HG03139 (cell line): ENCODE measurements at regions not wholly inside any gene's neighbourhood (a gene's known extent, or its start where the extent isn't known, plus 50 kb on each side); places are given as distances from the start of the nearest gene placed in this dataset.
"Not testable (repeated sequence)": the region's sequence is repeated elsewhere in the genome, so short reads cannot be mapped to it uniquely, and the experiment has no call there.

Source experiments
- ATAC-seq: cut with Tn5 transposase; IDR thresholded peaks from one replicate; pipeline ENCODE4 v1.9.1; 2021; ENCODE audit not compliant: unreplicated experiment

DNA sequence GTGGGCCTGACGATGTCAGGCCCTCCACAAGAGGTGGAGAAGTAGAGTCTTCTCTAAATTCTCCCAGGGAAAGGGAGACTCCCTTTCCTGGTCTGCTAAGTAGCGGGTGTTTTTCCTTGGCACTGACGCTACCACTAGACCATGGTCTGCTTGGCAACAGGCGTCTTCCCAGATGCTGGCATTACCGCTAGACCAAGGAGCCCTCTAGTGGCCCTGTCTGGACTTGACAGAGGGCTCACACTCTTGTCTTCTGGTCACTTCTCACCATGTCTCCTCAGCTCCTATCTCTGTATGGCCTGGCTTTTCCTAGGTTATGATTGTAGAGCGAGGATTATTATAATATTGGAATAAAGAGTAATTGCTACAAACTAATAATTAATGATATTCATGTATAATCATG is 51.1 kb upstream of the RASSF6 start:
- ATAC-seq, result not testable (repeated sequence)

DNA sequence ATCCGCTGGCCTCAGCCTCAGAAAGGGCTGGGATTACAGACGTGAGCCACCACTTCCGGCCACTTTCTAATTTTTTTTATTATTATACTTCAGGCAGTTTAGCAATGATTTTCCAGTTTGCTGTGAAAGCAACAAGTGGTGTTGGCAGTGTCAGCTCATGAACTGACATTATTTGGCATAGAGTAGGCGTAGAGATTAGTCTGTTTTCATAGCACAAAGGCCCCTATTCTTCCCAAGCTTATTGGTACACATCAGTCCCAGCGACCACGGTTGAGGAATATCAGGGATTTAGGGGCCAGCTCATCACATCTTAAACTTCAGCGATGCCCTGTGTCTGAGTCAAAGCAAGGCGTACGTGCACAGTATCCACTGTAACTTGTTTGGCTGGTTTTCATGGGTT is 53.0 kb upstream of the RASSF6 start:
- no peak for ATAC-seq

DNA sequence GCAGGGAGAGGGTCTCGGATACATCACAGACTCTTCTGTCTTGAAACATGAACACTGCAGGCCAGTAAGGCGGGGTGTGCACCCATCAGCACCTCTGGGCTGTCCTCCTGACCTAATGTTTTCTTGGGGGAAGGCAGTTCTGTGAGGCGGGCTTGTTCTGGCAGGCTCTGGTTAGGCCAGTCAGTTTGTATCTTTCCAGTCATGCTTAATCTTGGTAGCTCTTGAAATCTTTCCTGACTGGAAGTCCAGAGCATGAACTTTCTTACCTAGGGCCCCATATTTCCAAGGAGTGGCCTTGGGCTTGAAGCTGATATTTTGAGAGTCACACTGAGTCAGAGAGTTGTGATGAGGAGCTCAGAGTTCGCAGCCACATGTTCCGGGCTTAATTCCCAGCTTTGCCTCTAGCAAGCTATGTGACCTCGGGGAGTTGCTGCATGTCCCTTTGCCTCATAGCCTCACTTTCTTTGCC is 54.2 kb upstream of the RASSF6 start:
- ATAC-seq, result no peak

DNA sequence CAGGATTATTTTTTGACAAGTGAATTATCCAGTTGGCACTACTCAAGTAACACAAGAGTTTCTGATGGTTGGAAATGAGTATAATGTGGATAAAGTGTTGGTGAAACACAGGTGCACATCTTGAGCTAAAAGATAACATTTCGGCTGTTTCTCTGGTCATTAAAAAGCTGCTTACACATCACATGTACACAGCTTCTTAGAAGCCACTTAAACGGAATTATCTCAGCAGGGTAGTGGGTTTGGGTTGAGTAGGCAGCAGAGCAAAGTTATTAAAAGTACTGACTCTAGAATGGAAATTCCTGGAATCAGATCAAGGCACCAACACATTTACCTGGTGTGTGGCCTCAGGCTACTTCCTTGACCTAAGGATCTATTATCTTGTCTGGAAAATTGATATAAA is 55.4 kb upstream of the RASSF6 start:
- ATAC-seq, result no peak

DNA sequence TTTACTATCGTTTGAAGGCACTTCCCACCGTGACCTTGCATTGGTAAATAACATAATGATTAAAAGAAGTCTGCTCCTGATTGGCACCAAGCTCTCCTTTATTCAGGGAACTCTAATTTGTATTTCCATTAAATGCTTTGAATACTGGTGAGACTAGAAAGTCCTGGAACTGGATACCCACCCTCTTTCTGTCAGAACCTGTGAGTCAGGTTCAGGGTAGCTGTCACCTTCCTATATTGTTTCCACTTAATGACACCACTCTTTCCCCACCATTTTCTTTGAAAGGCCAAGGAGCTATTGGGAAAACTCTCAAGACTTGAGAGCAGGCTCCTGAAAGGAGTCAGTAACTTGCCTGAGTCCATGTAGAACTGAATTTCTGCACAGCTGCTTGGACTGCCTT is 55.9 kb upstream of the RASSF6 start:
- no peak for ATAC-seq

DNA sequence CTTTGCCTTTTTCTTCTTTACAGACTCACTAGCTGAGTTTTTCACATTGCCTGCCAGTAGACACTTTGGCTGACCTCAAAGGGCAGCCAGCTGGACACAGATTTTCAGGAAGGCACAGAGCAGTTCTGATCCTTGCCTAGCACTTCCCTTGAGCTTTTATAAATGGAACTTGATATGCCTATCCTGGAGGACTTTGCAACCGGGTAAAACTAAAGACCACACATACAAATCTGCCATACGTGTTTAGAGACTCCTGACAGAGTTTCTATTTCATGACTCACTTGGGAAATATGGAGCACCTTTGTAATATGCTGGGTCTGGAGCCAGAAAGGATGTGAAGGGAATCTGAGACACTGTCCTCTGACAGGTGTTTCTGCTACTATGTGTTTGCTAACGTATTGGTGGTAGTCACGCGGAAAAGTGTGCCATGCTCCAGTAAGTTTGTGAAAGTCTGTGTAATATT is 56.7 kb upstream of the RASSF6 start:
- peak; percentile 90 for ATAC-seq

DNA sequence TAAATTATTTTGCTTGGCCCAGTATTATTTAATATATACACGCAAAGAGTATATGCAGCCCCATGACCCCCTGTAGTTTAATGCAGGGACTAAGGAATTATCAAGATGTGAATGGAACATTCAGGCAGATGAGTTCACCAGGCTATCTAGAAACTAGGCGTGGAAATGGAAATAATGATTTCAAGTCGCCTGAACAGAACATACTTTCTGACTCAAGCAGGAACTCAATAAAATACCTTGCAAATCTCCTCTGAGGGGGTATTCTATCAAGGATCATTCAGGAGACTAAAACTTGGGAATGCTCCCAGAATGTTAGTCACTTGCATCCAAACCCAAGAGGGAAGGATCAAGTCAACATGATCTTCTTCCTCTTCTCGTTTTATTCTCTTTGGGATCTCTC is 59.6 kb upstream of the RASSF6 start:
- no peak for ATAC-seq

DNA sequence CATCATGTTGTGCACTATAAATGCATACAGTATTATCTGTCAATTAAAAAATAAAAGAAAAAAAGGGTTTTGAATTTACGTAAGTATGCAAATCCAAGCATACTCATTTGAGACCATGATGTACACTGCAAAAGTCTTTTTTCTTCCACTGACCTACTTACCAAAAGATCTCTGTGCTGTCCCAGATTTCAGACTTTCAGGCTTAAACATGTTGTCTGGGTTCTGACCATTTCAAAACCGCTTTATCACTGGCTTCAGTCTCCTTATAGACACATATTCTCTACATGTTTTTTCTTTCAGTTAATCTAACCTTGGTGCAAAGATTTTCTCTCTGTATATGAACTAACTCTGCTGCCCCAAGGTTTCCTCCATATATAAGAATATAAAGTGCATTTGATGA is 58.6 kb upstream of the CXCL8 start:
- no peak for ATAC-seq

DNA sequence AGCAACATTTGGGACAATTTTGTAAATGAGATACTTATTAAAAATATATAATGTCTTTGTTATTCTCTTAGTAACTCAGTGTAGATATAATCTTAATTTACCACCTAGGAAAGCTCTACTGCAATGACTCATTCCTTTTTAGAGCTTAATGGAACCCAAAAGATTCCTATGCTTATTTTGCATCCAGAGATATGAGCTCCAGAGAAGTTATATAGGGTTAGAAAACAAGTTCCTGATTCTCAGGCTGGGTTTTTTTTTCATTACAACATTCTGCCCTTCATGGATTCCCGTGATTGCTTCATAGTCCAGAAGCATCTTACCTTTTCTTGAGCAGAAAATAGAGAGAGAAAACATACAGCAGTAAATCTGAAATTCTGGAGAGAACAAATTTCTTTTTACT is 57.9 kb upstream of the CXCL8 start:
- no peak for ATAC-seq

DNA sequence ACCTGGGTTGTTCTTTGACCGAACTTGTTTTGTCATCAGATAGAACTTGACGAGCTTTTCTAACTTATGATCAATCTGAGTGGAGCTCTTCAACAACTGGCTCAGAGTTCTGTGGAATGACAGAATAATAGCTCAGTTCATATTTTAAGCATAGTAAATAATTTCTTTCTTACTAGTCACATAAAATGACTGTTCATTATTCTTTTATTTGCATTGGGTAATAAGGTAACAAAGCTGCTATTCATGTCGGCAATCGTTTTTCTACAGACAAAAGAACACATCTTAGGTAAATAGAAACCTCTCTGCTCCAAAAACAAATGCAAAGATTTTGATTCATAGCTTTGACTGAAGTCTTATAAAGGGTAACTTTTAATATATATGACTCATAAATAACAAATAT is 57.3 kb upstream of the CXCL8 start:
- ATAC-seq, result no peak

DNA sequence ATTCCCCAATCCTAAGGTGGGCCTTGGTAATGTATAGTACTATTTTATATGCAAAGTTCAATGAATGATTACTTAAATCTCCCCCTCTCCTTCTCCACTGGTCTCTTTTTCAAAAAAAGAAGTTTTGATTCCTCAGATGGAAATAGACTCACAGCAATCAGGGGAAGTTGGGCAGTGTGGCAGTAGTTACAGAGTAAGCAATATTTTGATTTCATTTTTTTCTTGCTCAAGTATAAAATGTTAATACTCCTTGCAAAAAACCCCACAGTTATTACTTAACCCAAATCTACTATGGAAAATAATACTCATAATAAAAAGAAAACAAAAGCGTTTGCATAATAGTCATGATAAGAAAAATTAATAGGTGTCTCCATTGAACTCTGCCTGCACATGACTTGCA is 56.9 kb upstream of the CXCL8 start:
- no peak for ATAC-seq

DNA sequence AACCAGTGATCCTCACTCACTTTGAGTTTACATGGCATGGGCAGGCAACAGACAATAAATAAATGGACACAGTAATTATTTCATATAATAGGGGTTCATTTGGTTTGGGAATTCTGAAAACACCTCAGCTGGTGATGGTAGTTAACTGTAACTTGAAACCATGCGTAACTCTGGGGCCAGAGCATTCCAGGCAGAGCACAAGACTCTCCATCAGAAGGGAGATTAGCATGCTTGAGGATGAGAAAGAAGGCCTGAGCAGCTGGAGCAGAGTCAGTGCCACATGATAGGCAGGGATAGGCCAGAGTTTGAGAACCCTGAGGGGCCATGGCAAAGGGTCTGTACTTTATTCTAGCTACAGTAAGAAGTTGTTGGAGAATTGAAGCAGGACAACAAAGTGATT is 56.3 kb upstream of the CXCL8 start:
- no peak for ATAC-seq

DNA sequence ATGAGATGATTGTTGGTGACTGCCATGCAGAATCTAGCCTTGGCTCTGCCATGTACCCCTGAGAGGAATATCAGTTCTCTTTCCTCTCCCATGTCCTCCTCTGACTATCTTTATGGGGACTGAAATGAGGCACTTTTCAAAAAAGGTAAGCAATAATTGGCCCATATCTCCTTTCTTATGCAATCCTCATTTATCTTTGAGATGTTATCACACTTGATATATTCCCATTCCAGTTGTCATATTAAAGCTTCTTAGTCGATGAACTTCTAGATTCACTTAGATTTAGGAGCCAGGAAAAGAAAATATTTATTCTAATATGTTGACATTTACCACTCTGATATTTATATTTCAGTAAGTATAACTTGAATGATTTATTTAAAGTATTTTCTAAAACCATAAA is 55.3 kb upstream of the CXCL8 start:
- ATAC-seq, result no peak

DNA sequence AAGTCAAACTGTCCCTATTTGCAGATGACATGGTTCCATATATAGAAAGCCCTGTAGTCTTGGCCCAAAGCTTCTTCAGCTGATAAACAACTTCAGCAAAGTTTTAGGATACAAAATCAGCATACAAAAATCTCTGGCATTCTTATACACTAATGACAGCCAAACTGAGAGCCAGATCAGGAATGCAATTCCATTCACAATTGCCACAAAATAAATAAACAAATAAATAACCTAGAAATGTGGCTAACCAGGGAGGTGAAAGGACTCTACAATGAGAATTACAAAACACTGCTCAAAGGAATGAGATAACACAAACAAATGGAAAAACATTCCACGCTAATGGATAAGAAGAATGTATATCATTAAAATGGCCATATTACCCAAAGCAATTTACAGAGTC is 52.9 kb upstream of the CXCL8 start:
- no peak for ATAC-seq

DNA sequence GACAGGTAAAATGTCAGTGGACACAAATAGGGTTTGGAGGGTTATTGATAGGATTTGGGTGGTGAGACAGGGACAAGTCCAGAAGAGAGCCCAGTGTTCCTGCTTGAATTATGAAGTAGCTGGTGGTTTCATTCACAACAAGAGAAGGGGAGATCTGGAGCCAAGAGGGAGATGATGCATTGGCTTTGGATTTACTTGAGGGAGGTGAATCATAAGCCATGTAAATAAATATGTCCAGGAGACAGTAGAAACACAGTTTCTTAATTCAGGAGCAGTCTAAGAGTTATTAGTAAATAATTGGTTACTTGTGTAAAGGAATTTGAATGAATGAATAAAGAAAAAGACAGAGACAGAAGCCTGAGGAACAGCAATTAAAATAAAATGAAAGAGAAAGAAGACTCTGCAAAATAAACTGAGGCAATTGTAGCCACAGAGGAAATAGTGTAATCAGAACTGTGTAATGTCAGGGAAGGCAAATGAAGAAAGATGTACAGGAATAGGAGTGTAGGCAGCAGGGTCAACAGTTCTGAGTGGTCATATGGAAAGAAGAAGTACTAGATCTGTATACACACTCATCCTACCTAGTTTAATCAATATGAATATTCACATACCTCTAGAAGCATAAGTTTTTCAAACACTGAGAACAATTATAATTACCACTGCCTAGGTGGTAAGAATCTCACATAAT is 50.2 kb upstream of the CXCL8 start:
- no peak for ATAC-seq
